ENCODE measurements at regions not wholly inside any gene's neighbourhood (a gene's known extent, or its start where the extent isn't known, plus 50 kb on each side); places are given as distances from the start of the nearest gene placed in this dataset.

GRCh38 chr7:24018331-24018730 is 265.7 kb upstream of the NPY start:
- no peaks in the 10 kb centered on the region for H3K9me3 ChIP-seq
- DNase-seq, result no peak
- TF ChIP-seq POLR2A (IDR thresholded peaks at IDR 0.05) (no peak), POLR2AphosphoS5 (IDR thresholded peaks at IDR 0.05) (no peak), EP300 (IDR thresholded peaks at IDR 0.05) (no peak)
- TF ChIP-seq, protein P1, sequence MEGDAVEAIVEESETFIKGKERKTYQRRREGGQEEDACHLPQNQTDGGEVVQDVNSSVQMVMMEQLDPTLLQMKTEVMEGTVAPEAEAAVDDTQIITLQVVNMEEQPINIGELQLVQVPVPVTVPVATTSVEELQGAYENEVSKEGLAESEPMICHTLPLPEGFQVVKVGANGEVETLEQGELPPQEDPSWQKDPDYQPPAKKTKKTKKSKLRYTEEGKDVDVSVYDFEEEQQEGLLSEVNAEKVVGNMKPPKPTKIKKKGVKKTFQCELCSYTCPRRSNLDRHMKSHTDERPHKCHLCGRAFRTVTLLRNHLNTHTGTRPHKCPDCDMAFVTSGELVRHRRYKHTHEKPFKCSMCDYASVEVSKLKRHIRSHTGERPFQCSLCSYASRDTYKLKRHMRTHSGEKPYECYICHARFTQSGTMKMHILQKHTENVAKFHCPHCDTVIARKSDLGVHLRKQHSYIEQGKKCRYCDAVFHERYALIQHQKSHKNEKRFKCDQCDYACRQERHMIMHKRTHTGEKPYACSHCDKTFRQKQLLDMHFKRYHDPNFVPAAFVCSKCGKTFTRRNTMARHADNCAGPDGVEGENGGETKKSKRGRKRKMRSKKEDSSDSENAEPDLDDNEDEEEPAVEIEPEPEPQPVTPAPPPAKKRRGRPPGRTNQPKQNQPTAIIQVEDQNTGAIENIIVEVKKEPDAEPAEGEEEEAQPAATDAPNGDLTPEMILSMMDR (IDR thresholded peaks at IDR 0.05), result no peak
- H3K4me3 ChIP-seq, result no peak overlapping the region
- H3K36me3 ChIP-seq, result no peaks in the 10 kb centered on the region
- H3K27me3 ChIP-seq, result no peaks in the 10 kb centered on the region
- H3K27ac ChIP-seq, result no peak overlapping the region
- intact Hi-C loops (cut with DNase I), result no loop called here
- no peaks in the 10 kb centered on the region for H3K4me1 ChIP-seq
- WGBS, 2 donors, result 67 to 78% methylated on average over 2 of the region's 2 CpGs

DNA sequence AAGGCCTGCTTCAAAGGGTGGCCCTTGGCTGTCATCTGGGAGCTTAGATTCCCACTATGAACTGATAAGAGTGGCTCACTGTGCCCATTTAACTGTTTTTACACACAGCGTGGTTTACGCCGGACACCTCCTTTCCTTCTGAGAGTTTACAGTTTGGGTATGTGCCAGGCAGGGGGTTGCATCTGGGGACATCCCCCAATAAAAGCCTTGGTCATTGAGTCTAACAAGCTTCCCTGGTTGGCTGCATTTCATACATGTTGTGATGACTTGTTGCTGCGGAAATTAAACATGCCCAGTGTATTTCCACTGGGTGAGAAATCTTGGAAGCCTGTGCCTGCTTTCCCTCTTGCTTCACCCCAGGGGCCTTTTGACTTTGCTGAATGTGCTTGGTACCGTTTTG is 264.1 kb upstream of the NPY start:
- TF ChIP-seq EP300 (IDR thresholded peaks at IDR 0.05), result no peak
- no peak for TF ChIP-seq POLR2AphosphoS5 (IDR thresholded peaks at IDR 0.05)
- no peak for TF ChIP-seq POLR2A (IDR thresholded peaks at IDR 0.05)
- TF ChIP-seq, protein P1 (IDR thresholded peaks at IDR 0.05), result no peak

DNA sequence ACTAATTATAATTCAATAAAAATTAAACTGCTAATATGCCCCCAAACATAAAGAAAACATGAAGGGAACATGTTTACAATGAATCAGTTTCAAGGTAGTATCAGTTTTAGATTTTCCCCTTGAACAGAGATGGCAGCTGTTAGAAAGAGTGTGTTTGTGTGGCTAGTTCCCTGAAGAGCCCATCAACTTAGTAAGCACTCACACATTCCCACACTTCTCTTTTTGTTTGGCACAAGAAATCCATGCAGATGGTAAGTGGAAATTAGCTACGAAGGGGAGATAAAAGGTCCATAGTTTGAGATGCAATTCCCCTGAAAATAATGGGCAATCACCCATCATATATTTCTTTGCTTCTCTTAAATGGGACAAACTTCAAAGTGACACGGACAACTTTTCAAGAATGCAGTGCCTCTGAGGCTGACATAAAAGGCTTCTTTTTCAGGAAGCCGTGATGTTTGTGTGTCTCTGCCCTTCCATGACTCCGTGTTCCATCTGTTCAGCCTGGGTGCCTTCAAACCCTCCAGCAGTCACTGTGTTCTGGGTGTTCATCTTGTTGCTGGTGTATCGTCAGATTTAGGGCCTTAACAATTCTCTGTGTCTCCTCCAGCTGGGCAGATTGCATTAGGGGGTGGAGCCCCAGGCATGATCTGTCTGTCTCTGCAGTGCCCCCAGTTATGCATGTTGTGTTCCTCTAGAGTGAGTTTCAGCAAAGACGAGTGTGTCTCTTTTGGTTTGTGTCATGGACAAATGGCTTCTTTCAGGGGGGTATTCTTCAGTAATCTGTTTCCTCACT is 259.5 kb upstream of the NPY start:
- 64 to 70% methylated on average over 6 of the region's 6 CpGs for WGBS, 2 donors

More for the DNA sequence above, 264.1 kb upstream of the NPY start:
- DNase-seq, result no peak
- Histone ChIP-seq H3K4me1 (no peaks in the 10 kb centered on the region), H3K9me3 (no peaks in the 10 kb centered on the region), H3K4me3 (no peak overlapping the region), H3K36me3 (no peaks in the 10 kb centered on the region), H3K27me3 (no peaks in the 10 kb centered on the region), H3K27ac (no peak overlapping the region)
- intact Hi-C loops (cut with DNase I), result no loop called here
- WGBS, 2 donors, result 75 to 77% methylated on average over 5 of the region's 5 CpGs

DNA sequence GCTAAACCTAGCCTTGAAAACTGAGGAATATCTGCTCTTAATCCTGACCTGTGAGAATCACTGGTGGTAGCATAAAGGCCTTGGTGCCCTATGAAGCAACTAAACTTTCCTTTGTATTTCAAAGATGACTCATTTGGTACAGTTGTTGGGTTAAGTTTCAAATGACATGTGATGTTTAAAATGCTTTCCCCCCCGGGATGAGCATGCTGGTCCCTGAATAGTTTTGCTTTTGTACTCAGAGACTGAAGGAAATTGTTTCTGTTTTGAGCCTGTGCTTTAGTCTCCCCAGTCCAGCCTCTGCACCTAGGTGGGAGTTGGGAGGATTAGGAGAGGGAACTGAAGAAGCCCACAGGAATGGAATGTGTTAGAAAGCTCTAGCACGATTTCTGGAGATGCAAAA is 258.9 kb upstream of the NPY start:
- intact Hi-C loops (cut with DNase I), result no loop called here
- H3K36me3 ChIP-seq, result no peaks in the 10 kb centered on the region
- H3K9me3 ChIP-seq, result no peaks in the 10 kb centered on the region
- no peaks in the 10 kb centered on the region for H3K27me3 ChIP-seq
- TF ChIP-seq, protein P1 (IDR thresholded peaks at IDR 0.05), result no peak
- TF ChIP-seq POLR2AphosphoS5 (IDR thresholded peaks at IDR 0.05) (no peak), POLR2A (IDR thresholded peaks at IDR 0.05) (no peak), EP300 (IDR thresholded peaks at IDR 0.05) (no peak)
- H3K4me1 ChIP-seq, result no peaks in the 10 kb centered on the region
- no peak overlapping the region for H3K4me3 ChIP-seq
- DNase-seq, result no peak
- WGBS, 2 donors, result 34 to 43% methylated on average over 2 of the region's 2 CpGs
- H3K27ac ChIP-seq, result no peak overlapping the region

More for the DNA sequence above, 259.5 kb upstream of the NPY start:
- H3K4me1 ChIP-seq, result no peaks in the 10 kb centered on the region
- H3K9me3 ChIP-seq, result no peaks in the 10 kb centered on the region
- TF ChIP-seq EP300 (IDR thresholded peaks at IDR 0.05) (no peak), POLR2A (IDR thresholded peaks at IDR 0.05) (no peak), POLR2AphosphoS5 (IDR thresholded peaks at IDR 0.05) (no peak)
- TF ChIP-seq, protein P1 (IDR thresholded peaks at IDR 0.05), result no peak
- DNase-seq, result no peak
- no peaks in the 10 kb centered on the region for H3K36me3 ChIP-seq
- intact Hi-C loops (cut with DNase I), result no loop called here
- no peak overlapping the region for H3K27ac ChIP-seq
- H3K27me3 ChIP-seq, result no peaks in the 10 kb centered on the region
- no peak overlapping the region for H3K4me3 ChIP-seq

DNA sequence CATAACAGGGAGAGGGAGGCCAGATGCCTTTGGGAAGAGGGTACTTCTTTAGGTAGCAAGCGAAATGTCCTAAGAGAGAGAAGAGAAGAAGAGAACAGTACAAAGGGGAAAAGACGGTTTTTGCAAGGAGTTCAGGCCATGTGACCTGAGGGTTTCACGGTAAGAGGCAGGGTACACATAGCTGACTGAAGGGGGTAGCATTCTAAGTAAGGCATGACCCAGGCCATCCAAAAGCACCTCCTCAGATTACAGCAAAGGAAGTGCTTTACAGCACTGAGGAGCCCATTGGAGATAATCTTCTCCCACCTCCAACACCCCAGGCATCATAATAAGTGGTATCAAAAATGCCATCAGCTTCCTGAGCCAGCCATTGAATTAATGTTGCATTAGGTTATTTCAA is 258.2 kb upstream of the NPY start:
- H3K4me3 ChIP-seq, result no peak overlapping the region
- no peaks in the 10 kb centered on the region for H3K36me3 ChIP-seq
- TF ChIP-seq POLR2A (IDR thresholded peaks at IDR 0.05), result no peak
- no peak for TF ChIP-seq POLR2AphosphoS5 (IDR thresholded peaks at IDR 0.05)
- TF ChIP-seq, protein P1 (IDR thresholded peaks at IDR 0.05), result no peak
- no peak for TF ChIP-seq EP300 (IDR thresholded peaks at IDR 0.05)
- H3K27ac ChIP-seq, result no peak overlapping the region
- no peak for DNase-seq
- no peaks in the 10 kb centered on the region for H3K27me3 ChIP-seq
- WGBS, 2 donors, result 87 to 94% methylated on average over 3 of the region's 3 CpGs
- no peaks in the 10 kb centered on the region for H3K9me3 ChIP-seq
- intact Hi-C loops (cut with DNase I), result no loop called here
- no peaks in the 10 kb centered on the region for H3K4me1 ChIP-seq

Data from sigmoid colon (tissue), 6 donors.